Effector CD8-positive, alpha-beta T cell (primary cell): ENCODE measurements at regions not wholly inside any gene's neighbourhood (a gene's known extent, or its start where the extent isn't known, plus 50 kb on each side); places are given as distances from the start of the nearest gene placed in this dataset.

ENCODE experiments used
- DNase-seq: peaks from one replicate; lab custom pipeline; 2025; lab: John Stamatoyannopoulos, UW

GRCh38 chr10:3411044-3411443 lies 238.5 kb upstream of the PITRM1 start:
- no peak for DNase-seq

- DNase-seq = no peak
Observed at GRCh38 chr10:3409928-3410327, 237.3 kb upstream of the PITRM1 start.

DNA sequence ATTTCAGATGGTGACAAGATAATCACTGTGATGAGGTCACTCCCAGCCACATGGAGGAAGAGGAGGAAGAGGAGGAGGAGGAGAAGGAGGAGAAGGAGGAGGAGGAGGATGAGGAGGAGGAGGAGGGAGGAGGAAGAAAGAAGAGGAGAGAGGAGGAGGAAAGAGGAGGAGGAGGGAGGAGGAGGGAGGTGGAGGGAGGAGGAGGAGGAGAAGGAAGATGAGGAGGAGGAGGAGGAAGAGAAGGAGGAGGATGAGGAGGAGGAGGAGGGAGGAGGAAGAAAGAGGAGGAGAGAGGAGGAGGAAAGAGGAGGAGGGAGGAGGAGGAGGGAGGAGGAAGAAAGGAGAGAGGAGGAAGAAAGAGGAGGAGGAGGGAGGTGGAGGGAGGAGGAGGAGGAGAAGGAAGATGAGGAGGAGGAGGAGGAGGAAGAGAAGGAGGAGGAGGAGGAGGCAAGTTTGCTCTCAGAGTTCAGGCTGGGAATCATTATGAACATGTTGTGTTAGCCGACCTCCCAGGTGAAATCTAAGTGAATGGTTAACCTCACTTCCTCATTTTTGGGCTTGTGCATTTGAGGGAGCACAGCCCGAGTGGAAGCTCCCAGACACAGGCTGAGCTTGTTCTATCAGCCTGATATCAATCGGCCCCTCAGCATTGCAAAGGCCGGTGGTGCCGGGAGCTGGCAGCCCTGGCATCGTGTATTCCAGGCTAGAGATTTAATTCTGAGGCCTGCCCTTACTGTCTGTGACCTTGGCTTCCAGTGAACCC lies 236.2 kb upstream of the PITRM1 start:
- no peak for DNase-seq

GRCh38 chr10:3407208-3407607 lies 234.6 kb upstream of the PITRM1 start:
- DNase-seq = no peak

GRCh38 chr10:3406556-3406955 lies 234.0 kb upstream of the PITRM1 start:
- no peak for DNase-seq

- no peak for DNase-seq
Observed at GRCh38 chr10:3404381-3404780, 231.8 kb upstream of the PITRM1 start.

DNA sequence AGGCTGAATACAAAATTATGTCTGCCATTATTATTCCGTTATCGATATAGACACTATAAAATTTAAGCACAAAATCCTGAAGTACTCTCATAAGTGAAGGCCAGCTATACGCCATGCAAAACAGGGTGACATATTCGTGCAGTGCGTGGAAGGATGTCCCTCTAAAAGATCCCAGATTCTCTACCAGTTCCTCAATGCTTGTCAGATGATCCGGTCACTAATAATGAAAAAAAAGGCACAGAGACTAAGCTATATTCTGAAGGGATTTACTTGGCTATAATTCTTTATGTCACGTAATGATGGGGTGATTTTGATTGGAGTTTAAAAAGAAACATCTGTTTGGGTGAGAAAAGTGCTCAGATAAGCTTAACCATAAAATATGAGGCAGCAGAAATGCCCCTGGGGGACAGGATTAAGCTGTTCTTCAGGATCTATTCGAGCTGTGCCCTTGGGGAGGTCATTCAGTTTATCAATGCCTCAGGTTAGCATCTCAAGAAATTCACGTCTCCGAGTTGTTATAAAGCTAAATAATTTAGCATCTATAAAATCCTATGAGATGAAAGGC lies 229.7 kb upstream of the PITRM1 start:
- DNase-seq = no peak

GRCh38 chr10:3401491-3401938 lies 228.9 kb upstream of the PITRM1 start:
- DNase-seq = no peak

GRCh38 chr10:3400348-3400747 lies 227.8 kb upstream of the PITRM1 start:
- DNase-seq = no peak

DNA sequence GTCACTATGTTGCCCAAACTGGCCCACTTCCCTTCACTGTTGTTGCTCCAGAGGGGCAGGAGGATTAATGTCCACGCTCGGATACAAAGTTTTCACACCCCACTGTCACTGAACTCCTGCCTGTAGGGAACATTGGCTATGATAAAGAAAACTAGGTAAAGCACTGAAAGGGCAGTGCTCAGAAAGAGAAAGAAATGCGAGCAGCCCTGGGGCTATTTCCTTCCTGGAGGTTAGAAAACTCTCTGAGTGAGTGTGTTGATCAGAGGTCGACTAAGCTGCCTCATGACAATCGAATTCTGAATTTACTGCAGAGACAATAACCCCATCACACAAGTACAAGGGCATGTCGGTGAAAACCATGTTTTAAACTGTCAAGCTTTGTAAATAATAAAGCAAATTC lies 227.2 kb upstream of the PITRM1 start:
- no peak for DNase-seq

GRCh38 chr10:3398825-3399646 lies 226.5 kb upstream of the PITRM1 start:
- no peak for DNase-seq

GRCh38 chr10:3397846-3398245 lies 225.3 kb upstream of the PITRM1 start:
- DNase-seq = no peak

- DNase-seq = no peak
Observed at GRCh38 chr10:3397231-3397630, 224.6 kb upstream of the PITRM1 start.

DNA sequence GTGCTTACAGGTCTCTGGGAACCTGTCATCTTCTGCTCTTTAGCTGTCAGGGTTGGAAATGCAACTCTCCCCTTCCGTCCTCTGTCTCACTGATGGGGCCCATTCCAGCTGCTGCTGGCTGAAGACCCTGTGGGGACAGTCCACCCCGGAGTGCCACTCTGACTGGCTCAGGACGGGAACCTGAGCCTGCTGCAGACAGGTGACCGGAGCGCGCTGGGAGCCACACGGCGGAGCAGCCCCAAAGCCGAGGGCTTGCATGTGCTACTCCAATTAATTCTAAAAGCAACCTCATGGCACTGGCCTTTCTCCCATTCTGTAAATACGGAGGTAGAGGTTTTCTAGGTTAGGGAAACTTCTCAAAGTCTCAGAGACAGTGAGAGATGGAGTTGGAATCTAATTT lies 223.5 kb upstream of the PITRM1 start:
- no peak for DNase-seq

DNA sequence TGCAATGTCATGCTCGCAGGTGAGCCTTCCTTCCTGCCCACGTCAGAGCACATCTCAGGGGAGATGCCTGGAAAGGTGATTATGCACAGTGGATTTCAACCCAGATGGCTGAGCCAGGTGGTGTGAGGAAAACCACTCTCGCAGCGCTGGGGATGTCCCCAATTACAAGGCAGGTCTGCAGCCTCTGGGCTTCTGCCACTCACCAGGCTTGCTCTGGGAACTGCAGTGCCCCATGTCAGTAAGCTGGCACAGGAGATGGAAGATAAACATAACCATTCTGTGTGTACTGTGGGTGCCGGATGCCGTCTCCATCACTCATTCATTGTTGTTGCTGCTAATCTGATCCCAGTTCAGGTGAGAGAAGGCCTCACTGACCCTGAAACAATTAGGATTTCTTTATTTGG lies 222.9 kb upstream of the PITRM1 start:
- DNase-seq = no peak

DNA sequence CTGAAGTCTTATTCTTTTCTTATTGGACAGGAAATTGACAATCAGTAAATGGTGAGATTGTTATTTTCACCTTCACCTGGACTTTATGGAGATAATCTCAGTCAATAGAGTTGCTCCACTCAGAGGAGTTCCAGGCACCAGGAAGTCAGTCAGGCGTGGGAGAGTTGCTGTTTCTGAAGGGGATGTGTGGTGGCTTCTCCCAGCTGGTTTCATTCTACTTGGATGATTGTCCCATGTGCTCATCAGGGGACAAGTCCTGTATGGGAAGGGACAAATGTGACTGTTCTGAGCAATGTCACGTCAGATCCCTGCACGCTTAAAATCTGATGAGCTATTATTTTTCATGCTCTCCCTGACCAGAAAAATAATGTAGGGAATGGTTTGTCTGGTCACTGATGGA lies 222.5 kb upstream of the PITRM1 start:
- DNase-seq = no peak

- no peak for DNase-seq
Observed at GRCh38 chr10:3393958-3394357, 221.4 kb upstream of the PITRM1 start.

- no peak for DNase-seq
Observed at GRCh38 chr10:3391657-3392056, 219.1 kb upstream of the PITRM1 start.

GRCh38 chr10:3389130-3389529 lies 216.5 kb upstream of the PITRM1 start:
- no peak for DNase-seq

GRCh38 chr10:3385487-3385886 lies 212.9 kb upstream of the PITRM1 start:
- DNase-seq = no peak

DNA sequence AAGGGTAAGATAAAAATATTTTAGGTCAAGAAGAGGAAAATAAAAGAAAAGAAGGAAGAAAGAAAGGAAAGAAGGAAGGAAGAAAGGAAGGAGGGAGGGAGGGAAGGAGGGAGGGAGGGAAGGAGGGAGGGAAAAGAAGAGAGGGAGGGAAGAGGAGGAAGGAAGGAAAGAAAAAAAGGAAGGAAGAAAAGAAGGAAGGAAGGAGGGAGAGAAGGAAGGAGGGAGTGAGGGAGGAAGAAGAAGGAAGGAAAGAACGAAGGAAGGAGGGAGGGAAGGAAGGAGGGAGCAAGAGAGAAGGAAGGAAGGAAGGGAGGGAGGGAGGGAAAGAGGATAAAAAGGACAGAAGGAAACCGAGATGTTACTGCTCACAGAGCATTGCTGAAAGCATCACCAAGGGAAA lies 209.5 kb upstream of the PITRM1 start:
- no peak for DNase-seq

DNA sequence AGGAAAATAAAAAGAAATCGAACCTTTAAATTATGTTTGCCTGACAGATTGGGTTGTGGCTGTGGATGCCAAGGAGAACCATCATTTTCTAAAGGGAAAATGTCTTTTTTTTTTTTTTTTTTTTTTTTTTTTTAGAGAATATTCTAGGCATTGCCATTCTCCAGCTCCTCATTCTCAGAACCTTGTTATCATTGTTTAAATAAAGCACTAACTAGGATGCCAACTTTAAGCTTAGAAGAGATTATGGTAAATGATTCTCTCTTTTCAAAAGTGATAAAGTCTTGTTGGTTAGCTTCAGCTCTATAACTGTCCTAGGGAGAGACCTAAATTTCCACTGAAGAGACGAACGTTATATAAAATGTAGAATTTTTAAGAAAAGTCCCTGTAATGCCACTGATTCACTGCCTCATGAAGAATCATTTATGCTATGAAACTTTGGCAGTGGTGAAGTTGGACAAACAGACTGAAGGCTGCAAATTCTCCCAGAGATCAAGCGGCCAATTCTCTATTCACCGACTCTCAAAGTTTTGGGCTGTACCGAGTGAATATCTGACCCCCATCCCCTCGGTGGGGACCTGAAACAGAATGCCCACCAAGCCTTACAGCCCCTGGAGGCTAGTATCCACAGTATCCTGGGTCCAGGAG lies 207.9 kb upstream of the PITRM1 start:
- no peak for DNase-seq
